NCI-H1092 (cell line): ENCODE measurements at regions not wholly inside any gene's neighbourhood (a gene's known extent, or its start where the extent isn't known, plus 50 kb on each side); places are given as distances from the start of the nearest gene placed in this dataset.
"Not testable (repeated sequence)": the region's sequence is repeated elsewhere in the genome, so short reads cannot be mapped to it uniquely, and the experiment has no call there.

Source experiments
- DNase-seq: peaks from one replicate; lab custom pipeline; 2025; lab: John Stamatoyannopoulos, UW

DNA sequence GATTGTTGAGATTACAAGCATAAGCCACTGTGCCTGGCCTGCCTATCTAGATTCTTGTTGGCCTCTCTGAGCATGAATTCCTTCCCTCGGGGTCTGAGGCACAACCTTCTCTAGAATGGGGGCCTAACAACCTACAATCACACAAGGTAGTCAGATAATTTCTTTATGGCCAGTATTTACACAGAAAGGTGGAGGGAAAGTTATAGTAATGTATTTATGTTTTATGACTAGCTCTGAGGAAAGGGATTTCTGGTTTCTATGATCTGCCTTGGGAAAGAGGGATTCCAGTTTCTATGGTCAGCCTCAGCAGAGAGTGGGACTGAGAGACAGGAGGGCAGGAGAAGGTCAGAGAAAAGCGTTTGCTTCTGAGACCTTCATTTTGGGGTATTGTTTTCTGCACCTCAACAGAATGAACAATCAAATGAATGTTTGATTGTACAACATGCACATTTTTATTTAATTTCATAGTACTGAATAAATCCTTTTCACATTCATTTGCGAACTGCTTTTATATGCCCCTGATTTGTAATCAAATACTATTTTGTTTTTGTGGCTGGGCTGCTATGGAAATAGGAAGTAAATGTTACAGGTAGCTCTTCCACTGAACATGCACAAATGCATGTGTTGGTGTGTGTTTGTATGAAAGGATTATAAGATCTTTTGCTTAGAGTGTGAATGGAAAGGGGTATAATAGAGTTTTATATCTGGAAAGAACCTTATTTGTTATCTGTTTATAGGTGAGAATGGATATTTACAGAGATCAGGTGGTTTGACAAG is 499.7 kb upstream of the RGS6 start:
- DNase-seq: no peak

GRCh38 chr14:71433303-71433702 is 498.9 kb upstream of the RGS6 start:
- DNase-seq: no peak

GRCh38 chr14:71435641-71436040 is 496.6 kb upstream of the RGS6 start:
- DNase-seq: not testable (repeated sequence)

DNA sequence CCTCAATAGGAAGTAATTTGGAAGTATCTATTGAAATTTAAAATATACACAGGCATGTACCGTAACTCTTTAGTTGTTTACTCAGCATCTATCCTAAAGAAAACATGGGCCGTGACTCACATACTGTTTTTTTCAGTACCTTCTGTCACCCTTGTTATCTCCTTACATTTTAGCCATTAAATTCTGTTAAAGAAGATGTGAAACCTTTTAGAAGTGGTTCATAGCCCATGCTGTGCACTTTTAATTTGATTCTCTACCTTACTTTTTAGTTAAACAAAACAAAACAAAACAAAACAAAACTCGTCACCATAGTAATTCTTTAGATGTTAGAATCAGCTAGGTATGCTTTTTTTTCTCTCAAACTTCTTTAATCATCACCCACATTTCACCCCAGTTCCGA is 494.4 kb upstream of the RGS6 start:
- no peak for DNase-seq

GRCh38 chr14:71438684-71439083 is 493.5 kb upstream of the RGS6 start:
- peak; percentile 59 for DNase-seq

DNA sequence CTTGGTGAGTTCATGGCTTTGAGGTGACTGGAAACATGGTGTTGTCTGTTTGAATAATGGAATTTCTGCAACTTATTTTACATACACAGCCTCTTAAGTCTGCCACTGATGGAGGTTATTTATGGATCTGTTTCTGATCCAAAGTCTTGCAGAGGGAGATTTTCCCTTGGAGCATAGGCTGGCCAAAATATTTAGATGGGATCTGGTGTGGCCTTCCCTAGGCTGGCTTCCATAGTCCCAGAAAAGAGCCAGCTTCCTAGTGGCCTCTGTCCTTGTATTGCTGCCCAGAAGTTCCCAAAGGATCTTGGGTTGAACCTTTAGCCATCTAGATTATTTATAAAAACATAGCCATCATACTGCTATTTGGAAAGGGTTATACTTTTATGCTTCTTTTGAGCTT is 491.1 kb upstream of the RGS6 start:
- no peak for DNase-seq

GRCh38 chr14:71444030-71444822 is 488.0 kb upstream of the RGS6 start:
- no peak for DNase-seq

- no peak for DNase-seq
Measured at GRCh38 chr14:71448431-71449315, 483.6 kb upstream of the RGS6 start.

- DNase-seq: no peak
Measured at GRCh38 chr14:71449316-71450055, 482.7 kb upstream of the RGS6 start.

DNA sequence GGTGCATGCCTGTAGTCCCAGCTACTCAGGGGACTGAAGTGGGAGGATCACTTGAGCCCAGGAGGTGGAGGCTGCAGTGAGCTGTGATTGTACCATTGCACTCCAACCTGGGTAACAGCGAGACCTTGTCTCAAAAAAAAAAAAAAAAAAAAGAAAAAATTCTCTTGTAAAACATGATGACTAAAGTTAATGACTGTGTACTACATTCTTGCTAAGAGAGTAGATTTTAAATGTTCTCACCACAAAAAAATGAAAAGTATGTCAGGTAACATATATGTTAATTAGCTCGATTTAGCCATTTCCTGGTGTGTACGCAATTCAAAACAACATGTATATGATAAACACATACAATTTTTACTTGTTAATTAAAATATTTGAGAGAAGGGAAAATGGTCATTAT is 480.7 kb upstream of the RGS6 start:
- no peak for DNase-seq

GRCh38 chr14:71452539-71452938 is 479.7 kb upstream of the RGS6 start:
- no peak for DNase-seq

DNA sequence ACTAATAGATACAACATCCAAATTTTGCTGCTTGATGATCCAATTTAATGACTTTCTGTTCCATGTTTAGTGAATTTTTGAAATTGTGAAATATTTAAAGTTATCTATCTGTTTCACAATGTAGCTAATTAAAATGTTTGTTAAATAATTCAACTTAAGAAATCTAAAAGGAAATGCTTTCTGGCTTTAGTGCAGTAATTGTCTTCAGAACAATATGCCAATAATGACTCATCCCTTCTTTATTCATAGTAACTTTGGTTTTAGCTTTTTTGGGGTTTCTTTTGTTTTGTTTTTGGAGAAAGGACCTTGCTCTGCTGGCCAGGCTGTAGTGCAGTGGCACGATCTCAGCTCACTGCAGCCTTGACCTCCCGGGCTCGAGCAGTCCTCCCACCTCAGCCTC is 479.2 kb upstream of the RGS6 start:
- no peak for DNase-seq

GRCh38 chr14:71454010-71454409 is 478.2 kb upstream of the RGS6 start:
- no peak for DNase-seq

- no peak for DNase-seq
Measured at GRCh38 chr14:71454513-71455332, 477.5 kb upstream of the RGS6 start.

DNA sequence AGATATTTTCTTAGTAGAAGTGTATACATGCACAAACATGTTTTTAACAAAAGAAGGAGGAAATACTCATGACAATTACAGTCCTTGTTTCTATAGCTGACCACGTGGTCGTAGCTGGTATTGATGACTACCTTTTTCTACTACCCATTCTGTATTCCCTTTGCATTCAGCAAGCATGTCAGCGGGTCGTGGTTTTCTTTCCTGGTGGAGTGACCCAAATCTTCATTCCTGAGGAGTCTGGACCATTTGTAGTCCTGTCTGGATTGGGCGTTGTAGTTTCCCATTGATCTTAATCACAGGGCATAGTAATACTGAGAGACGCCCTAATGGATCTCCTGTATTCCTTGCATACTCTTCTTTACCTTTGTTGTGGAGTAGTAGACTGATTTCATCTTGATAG is 472.1 kb upstream of the RGS6 start:
- DNase-seq: no peak

DNA sequence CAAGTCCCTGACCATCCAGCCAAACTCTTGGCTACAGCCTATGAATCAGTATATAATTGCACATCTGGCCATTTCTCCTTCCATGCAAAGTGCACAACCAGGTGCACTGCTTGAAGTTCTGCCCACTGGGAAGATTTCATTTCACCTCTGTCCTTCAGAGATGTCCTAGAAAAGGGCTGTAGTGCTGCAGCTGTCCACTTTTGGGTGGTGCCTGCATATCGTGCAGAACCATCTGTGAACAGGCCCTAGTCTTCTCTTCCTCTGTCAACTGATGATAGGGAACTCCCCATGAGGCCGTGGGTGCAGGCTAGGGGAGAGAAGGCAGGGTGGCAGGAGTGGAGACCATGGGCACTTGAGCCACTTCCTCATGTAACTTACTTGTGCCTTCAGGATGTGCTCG is 470.6 kb upstream of the RGS6 start:
- DNase-seq: not testable (repeated sequence)

DNA sequence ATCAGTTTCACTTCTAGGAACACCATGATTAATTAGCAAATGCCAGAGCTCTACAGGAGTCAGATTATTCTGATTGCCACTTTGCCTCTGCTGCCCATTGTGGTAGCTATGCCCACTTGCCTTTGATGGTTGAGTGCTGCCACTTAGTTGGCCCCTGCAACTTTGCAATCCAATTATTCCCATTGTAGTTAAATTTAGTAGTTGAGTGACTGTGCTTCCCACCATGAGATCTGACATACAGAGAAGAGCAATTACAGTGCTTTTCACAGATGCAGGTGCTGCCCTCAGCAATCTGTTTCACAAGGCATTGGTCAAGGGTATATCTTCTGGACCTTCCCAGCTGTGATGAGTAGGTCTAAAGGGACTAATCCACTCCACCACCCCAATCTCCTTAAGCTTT is 468.4 kb upstream of the RGS6 start:
- DNase-seq: no peak

- DNase-seq: no peak
Measured at GRCh38 chr14:71464840-71465239, 467.4 kb upstream of the RGS6 start.

DNA sequence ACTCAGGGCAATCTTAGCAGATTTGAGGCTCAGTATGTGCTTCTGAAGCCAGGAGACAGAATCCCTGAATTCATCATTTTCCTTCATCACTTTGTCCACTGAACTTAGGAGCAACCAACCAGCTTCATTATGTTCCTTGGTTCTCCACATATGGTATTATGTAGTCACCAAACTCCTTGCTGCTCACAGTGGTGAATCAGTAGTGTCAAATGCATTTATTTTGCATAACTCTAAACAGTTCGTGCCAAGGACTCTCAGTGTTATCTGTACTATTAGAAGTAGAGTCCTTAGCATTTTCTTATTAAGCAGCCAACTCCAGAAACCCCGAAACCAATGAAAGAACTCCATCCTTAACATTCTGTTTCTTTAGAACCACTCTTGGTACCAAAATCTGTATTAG is 466.9 kb upstream of the RGS6 start:
- no peak for DNase-seq

GRCh38 chr14:71466251-71466650 is 466.0 kb upstream of the RGS6 start:
- no peak for DNase-seq

GRCh38 chr14:71466946-71467345 is 465.3 kb upstream of the RGS6 start:
- DNase-seq: no peak
